ENCODE measurements at regions not wholly inside any gene's neighbourhood (a gene's known extent, or its start where the extent isn't known, plus 50 kb on each side); places are given as distances from the start of the nearest gene placed in this dataset.

GRCh38 chr14:71395151-71395604 is 487.9 kb downstream of the PCNX1 start:
- FAIRE-seq (no peak), DNase-seq (no peak)
- Histone ChIP-seq H3K9me3 (ENCODE audit: control insufficient read depth in 2 of 3, insufficient read depth in 1 of 3, low read length in 3 of 3) (no peaks in the 10 kb centered on the region), H3K36me3 (ENCODE audit: control insufficient read depth in 2 of 3, insufficient read depth in 3 of 3, low read length in 3 of 3) (no peaks in the 10 kb centered on the region), H3K4me3 (ENCODE audit: low read length in 3 of 3) (no peak overlapping the region), H3K4me1 (ENCODE audit: control insufficient read depth in 2 of 3, insufficient read depth in 2 of 3, low read depth in 1 of 3, low read length in 3 of 3) (peaks cover 0 to 5% (median 0%) of the 10 kb centered on the region in 3 donors), H3K9ac (ENCODE audit: low read length in 3 of 3) (no peak overlapping the region), H3K27ac (ENCODE audit: low read depth in 2 of 2, low read length in 2 of 2) (peak overlapping the region in 1 of 2 donors; percentile 75), H3K27me3 (ENCODE audit: control insufficient read depth, insufficient read depth, low read length) (no peaks in the 10 kb centered on the region)
- TF ChIP-seq CTCF (IDR thresholded peaks at IDR 0.05; ENCODE audit: borderline replicate concordance, extremely low read depth, insufficient read depth): no peak
- intact Hi-C loops (cut with DNase I): no loop called here

- Histone ChIP-seq H3K36me3 (ENCODE audit: control insufficient read depth in 2 of 3, insufficient read depth in 3 of 3, low read length in 3 of 3) (no peaks in the 10 kb centered on the region), H3K4me3 (ENCODE audit: low read length in 3 of 3) (no peak overlapping the region), H3K4me1 (ENCODE audit: control insufficient read depth in 2 of 3, insufficient read depth in 2 of 3, low read depth in 1 of 3, low read length in 3 of 3) (peaks cover 0 to 5% (median 0%) of the 10 kb centered on the region in 3 donors), H3K9me3 (ENCODE audit: control insufficient read depth in 2 of 3, insufficient read depth in 1 of 3, low read length in 3 of 3) (no peaks in the 10 kb centered on the region), H3K27me3 (ENCODE audit: control insufficient read depth, insufficient read depth, low read length) (no peaks in the 10 kb centered on the region), H3K9ac (ENCODE audit: low read length in 3 of 3) (no peak overlapping the region), H3K27ac (ENCODE audit: low read depth in 2 of 2, low read length in 2 of 2) (peak overlapping the region in 1 of 2 donors; percentile 75)
- FAIRE-seq (no peak), DNase-seq (no peak)
- intact Hi-C loops (cut with DNase I): no loop called here
- no peak for TF ChIP-seq CTCF (IDR thresholded peaks at IDR 0.05; ENCODE audit: borderline replicate concordance, extremely low read depth, insufficient read depth)
Observed at GRCh38 chr14:71395636-71396035, 488.4 kb downstream of the PCNX1 start.

GRCh38 chr14:71396050-71396677 is 488.9 kb downstream of the PCNX1 start:
- Histone ChIP-seq H3K27me3 (ENCODE audit: control insufficient read depth, insufficient read depth, low read length) (no peaks in the 10 kb centered on the region), H3K9ac (ENCODE audit: low read length in 3 of 3) (no peak overlapping the region), H3K27ac (ENCODE audit: low read depth in 2 of 2, low read length in 2 of 2) (peak overlapping the region in 1 of 2 donors; percentile 8), H3K4me1 (ENCODE audit: control insufficient read depth in 2 of 3, insufficient read depth in 2 of 3, low read depth in 1 of 3, low read length in 3 of 3) (peaks cover 0 to 5% (median 0%) of the 10 kb centered on the region in 3 donors), H3K36me3 (ENCODE audit: control insufficient read depth in 2 of 3, insufficient read depth in 3 of 3, low read length in 3 of 3) (no peaks in the 10 kb centered on the region), H3K9me3 (ENCODE audit: control insufficient read depth in 2 of 3, insufficient read depth in 1 of 3, low read length in 3 of 3) (no peaks in the 10 kb centered on the region), H3K4me3 (ENCODE audit: low read length in 3 of 3) (no peak overlapping the region)
- FAIRE-seq (peak; percentile 11), DNase-seq (no peak)
- no peak for TF ChIP-seq CTCF (IDR thresholded peaks at IDR 0.05; ENCODE audit: borderline replicate concordance, extremely low read depth, insufficient read depth)
- intact Hi-C loops (cut with DNase I): no loop called here

All from kidney (tissue), 13 donors.